Neuronal stem cell (in vitro differentiated cells): ENCODE measurements at regions not wholly inside any gene's neighbourhood (a gene's known extent, or its start where the extent isn't known, plus 50 kb on each side); places are given as distances from the start of the nearest gene placed in this dataset.

ENCODE experiments used
- DNase-seq: peaks from one replicate; pipeline ENCODE4 v3.0.0-alpha.2; 2013; ENCODE audit warnings: low spot score
- H2AFZ ChIP-seq: one replicate; pipeline ENCODE4 v1.6.1; 2013; ENCODE audit warnings: mild to moderate bottlenecking, low read length, inconsistent platforms
- H2AK5ac ChIP-seq: 2 replicates; pipeline ENCODE4 v1.6.1; 2013; ENCODE audit warnings: low read depth, mild to moderate bottlenecking, inconsistent platforms, low read length, moderate library complexity, mixed read lengths
- H2BK120ac ChIP-seq: 2 replicates; pipeline ENCODE4 v1.6.1; 2013; ENCODE audit warnings: low read depth, mild to moderate bottlenecking, inconsistent platforms, low read length, moderate library complexity, mixed read lengths
- H2BK12ac ChIP-seq: one replicate; pipeline ENCODE4 v1.6.1; 2013; ENCODE audit warnings: low read length, inconsistent platforms
- H2BK15ac ChIP-seq: 2 replicates; pipeline ENCODE4 v1.6.1; 2013; ENCODE audit warnings: mild to moderate bottlenecking, low read length, inconsistent platforms, mixed read lengths
- H2BK5ac ChIP-seq: one replicate; pipeline ENCODE4 v1.6.1; 2013; ENCODE audit warnings: inconsistent platforms, mild to moderate bottlenecking, low read length, moderate library complexity
- H3K14ac ChIP-seq: one replicate; pipeline ENCODE4 v1.6.1; 2013; ENCODE audit warnings: low read length, inconsistent platforms
- H3K18ac ChIP-seq: 2 replicates; pipeline ENCODE4 v1.6.1; 2013; ENCODE audit warnings: low read length, inconsistent platforms
- H3K23ac ChIP-seq: 2 replicates; pipeline ENCODE4 v1.6.1; 2013; ENCODE audit warnings: low read depth, mild to moderate bottlenecking, mixed read lengths, low read length, inconsistent platforms; ENCODE audit not compliant: poor library complexity
- H3K27ac ChIP-seq: replicated peaks from 3 replicates; pipeline ENCODE4 v1.5.1; 2013; ENCODE audit warnings: low read length, inconsistent platforms
- H3K27me3 ChIP-seq, 3 experiments: 2 replicates each; pipeline ENCODE4 v1.6.1; 2013; ENCODE audit warnings: low read length in 3 of 3, mild to moderate bottlenecking in 2 of 3, inconsistent platforms in 1 of 3, low read depth in 1 of 3, mixed read lengths in 1 of 3, moderate library complexity in 1 of 3; ENCODE audit not compliant: control insufficient read depth in 3 of 3, insufficient read depth in 3 of 3
- H3K36me3 ChIP-seq, 2 donors: replicated peaks in 1 of 2; 2 replicates each; pipeline ENCODE4 v1.6.1; 2013; ENCODE audit warnings: low read length in 2 of 2; ENCODE audit not compliant: control insufficient read depth in 2 of 2, insufficient read depth in 2 of 2
- H3K4ac ChIP-seq: 2 replicates; pipeline ENCODE4 v1.6.1; 2013; ENCODE audit warnings: inconsistent platforms, mild to moderate bottlenecking, low read length, moderate library complexity
- H3K4me1 ChIP-seq, 2 donors: 1 replicate in 1 of 2; 2 replicates in 1 of 2; pipeline ENCODE4 v1.6.1; 2013; ENCODE audit warnings: low read length in 2 of 2, low read depth in 1 of 2; ENCODE audit not compliant: control insufficient read depth in 2 of 2, insufficient read depth in 1 of 2
- H3K4me2 ChIP-seq: one replicate; pipeline ENCODE4 v1.6.1; 2013; ENCODE audit warnings: mild to moderate bottlenecking, low read length, inconsistent platforms; ENCODE audit not compliant: insufficient read depth, poor library complexity, severe bottlenecking
- H3K4me3 ChIP-seq, 2 donors: 2 replicates each; pipeline ENCODE4 v1.5.1; 2013; ENCODE audit warnings: low read length in 2 of 2, mild to moderate bottlenecking in 2 of 2, inconsistent platforms in 1 of 2, moderate library complexity in 1 of 2
- H3K79me1 ChIP-seq: one replicate; pipeline ENCODE4 v1.6.1; 2013; ENCODE audit warnings: low read depth, mild to moderate bottlenecking, inconsistent platforms, low read length, moderate library complexity
- H3K9ac ChIP-seq: one replicate; pipeline ENCODE4 v1.6.1; 2013; ENCODE audit warnings: mild to moderate bottlenecking, low read depth, low read length, inconsistent platforms; ENCODE audit not compliant: poor library complexity
- H3K9me3 ChIP-seq, 2 donors: replicated peaks in 1 of 2; 2 replicates each; pipeline versions ENCODE3 to v1.6.1; 2013; ENCODE audit warnings: low read length in 2 of 2, mild to moderate bottlenecking in 2 of 2, inconsistent platforms in 1 of 2, low read depth in 1 of 2, mixed read lengths in 1 of 2, moderate library complexity in 1 of 2; ENCODE audit not compliant: control insufficient read depth in 2 of 2, insufficient read depth in 1 of 2
- H4K8ac ChIP-seq: one replicate; pipeline ENCODE4 v1.6.1; 2013; ENCODE audit warnings: low read depth, mild to moderate bottlenecking, inconsistent platforms, low read length, moderate library complexity
- H4K91ac ChIP-seq: one replicate; pipeline ENCODE4 v1.6.1; 2013; ENCODE audit warnings: low read length, low read depth, mild to moderate bottlenecking, inconsistent platforms; ENCODE audit not compliant: poor library complexity
- WGBS, 2 donors: extraction: QIAGEN DNeasy Blood & Tissue Kit; methylation state at CpG; one replicate each; pipeline ENCODE4 v1.1.7; 2013; ENCODE audit warnings: missing lambda C conversion rate in 2 of 2, mixed read lengths in 1 of 2; ENCODE audit not compliant: insufficient read length in 2 of 2, insufficient replicate concordance in 1 of 2; ENCODE audit errors: extremely low coverage in 2 of 2; 5-methylcytosine and 5-hydroxymethylcytosine counted together

DNA sequence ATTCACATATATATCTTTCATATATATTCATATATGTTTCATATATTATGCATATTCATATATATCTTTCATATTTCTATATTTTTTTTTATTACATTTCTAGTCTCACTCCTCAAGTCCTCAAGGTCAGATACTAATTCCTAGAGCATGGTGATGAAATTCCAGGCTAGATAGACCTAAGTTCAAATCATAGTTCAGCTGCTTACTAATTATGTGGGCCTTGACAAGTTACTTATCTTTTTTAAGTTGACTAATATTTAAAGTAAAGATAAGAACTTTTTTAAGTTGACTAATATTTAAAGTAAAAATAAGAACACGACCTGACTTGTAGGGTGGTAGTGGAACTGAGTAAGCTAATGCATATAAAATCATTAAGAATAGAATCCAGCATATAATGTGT, 495.6 kb upstream of the MAN1A1 start:
- no peak overlapping the region for H2BK5ac ChIP-seq
- peaks cover 0 to 2% (median 0%) of the 10 kb centered on the region in 3 experiments for H3K27me3 ChIP-seq
- H2AFZ ChIP-seq: no peak overlapping the region
- H3K36me3 ChIP-seq: no peaks in the 10 kb centered on the region
- no peak overlapping the region for H3K23ac ChIP-seq
- H2BK120ac ChIP-seq: no peak overlapping the region
- DNase-seq: no peak
- H4K8ac ChIP-seq: no peak overlapping the region
- H3K27ac ChIP-seq: no peak overlapping the region
- H3K4me1 ChIP-seq: no peaks in the 10 kb centered on the region
- H3K4me2 ChIP-seq: no peak overlapping the region
- H3K9ac ChIP-seq: no peak overlapping the region
- no peaks in the 10 kb centered on the region for H3K79me1 ChIP-seq
- no peak overlapping the region for H3K14ac ChIP-seq
- no peaks in the 10 kb centered on the region for H3K9me3 ChIP-seq
- H4K91ac ChIP-seq: no peak overlapping the region
- no peak overlapping the region for H2AK5ac ChIP-seq
- no peak overlapping the region for H3K4me3 ChIP-seq
- WGBS, 2 donors: no CpG with 5 or more reads among the region's 1 CpG
- H3K18ac ChIP-seq: no peak overlapping the region
- H2BK12ac ChIP-seq: no peak overlapping the region
- H2BK15ac ChIP-seq: no peak overlapping the region
- no peak overlapping the region for H3K4ac ChIP-seq

DNA sequence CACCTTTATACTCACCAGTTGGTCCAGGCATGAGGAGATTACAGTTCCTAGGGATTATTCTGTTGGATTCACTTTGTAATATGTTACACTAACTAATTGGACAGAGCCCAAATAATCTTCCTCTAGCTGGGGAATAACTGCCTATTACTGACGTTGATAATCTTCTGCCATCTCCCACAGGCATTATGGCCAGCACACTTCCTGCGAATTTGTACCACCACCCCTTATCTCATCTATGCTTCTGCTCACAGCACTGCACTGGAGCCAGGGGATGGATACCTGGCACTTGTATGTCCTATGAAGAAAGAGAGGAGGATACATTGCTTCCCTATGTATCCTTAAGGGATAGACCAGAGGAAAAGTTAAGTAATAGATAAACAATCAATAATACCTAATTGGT, 494.8 kb upstream of the MAN1A1 start:
- no peak overlapping the region for H2BK5ac ChIP-seq
- H3K4me2 ChIP-seq: no peak overlapping the region
- no peak overlapping the region for H2BK120ac ChIP-seq
- H3K79me1 ChIP-seq: no peaks in the 10 kb centered on the region
- WGBS, 2 donors: no CpG with 5 or more reads among the region's 2 CpGs
- no peaks in the 10 kb centered on the region for H3K27me3 ChIP-seq
- H3K4me1 ChIP-seq: no peaks in the 10 kb centered on the region
- no peaks in the 10 kb centered on the region for H3K36me3 ChIP-seq
- no peaks in the 10 kb centered on the region for H3K9me3 ChIP-seq
- H3K4me3 ChIP-seq: no peak overlapping the region
- no peak overlapping the region for H2AK5ac ChIP-seq
- H3K18ac ChIP-seq: no peak overlapping the region
- no peak overlapping the region for H2BK12ac ChIP-seq
- no peak overlapping the region for H4K8ac ChIP-seq
- H2BK15ac ChIP-seq: no peak overlapping the region
- H2AFZ ChIP-seq: no peak overlapping the region
- H3K9ac ChIP-seq: no peak overlapping the region
- H3K14ac ChIP-seq: no peak overlapping the region
- H4K91ac ChIP-seq: no peak overlapping the region
- no peak overlapping the region for H3K23ac ChIP-seq
- DNase-seq: no peak
- H3K4ac ChIP-seq: no peak overlapping the region
- no peak overlapping the region for H3K27ac ChIP-seq

DNA sequence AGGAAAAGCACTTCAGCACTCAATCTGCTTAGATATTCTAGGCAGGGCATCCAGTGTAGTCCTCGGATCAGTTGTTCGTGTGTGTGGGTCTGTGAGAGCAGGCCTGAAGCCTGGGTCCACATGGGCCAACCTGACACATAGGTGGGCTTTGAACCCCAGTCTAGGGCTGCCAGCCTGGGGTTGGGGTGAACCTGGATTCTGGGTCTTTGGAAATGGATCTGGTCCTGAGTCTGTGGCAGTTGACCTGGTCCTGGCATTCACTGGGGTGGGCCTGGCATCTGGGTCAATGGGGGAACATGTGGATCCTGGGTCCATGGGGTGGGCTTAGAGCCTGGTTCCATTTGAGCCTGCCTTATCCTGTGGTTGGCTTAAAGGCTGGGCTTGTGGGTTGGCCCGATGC, 492.6 kb upstream of the MAN1A1 start:
- H2AFZ ChIP-seq: no peak overlapping the region
- peak overlapping the region; percentile 30 for H2AK5ac ChIP-seq
- no CpG with 5 or more reads among the region's 3 CpGs for WGBS, 2 donors
- no peak overlapping the region for H2BK120ac ChIP-seq
- H4K8ac ChIP-seq: no peak overlapping the region
- H3K79me1 ChIP-seq: no peaks in the 10 kb centered on the region
- H2BK5ac ChIP-seq: no peak overlapping the region
- no peak overlapping the region for H3K4ac ChIP-seq
- H3K18ac ChIP-seq: no peak overlapping the region
- no peak for DNase-seq
- no peak overlapping the region for H3K4me2 ChIP-seq
- H3K9me3 ChIP-seq: no peaks in the 10 kb centered on the region
- H3K27me3 ChIP-seq: no peaks in the 10 kb centered on the region
- peak overlapping the region; percentile 6 for H3K23ac ChIP-seq
- no peak overlapping the region for H3K14ac ChIP-seq
- no peak overlapping the region for H3K27ac ChIP-seq
- H3K4me3 ChIP-seq: peak overlapping the region in 1 of 2 donors; percentile 12
- no peak overlapping the region for H4K91ac ChIP-seq
- no peak overlapping the region for H2BK15ac ChIP-seq
- H3K9ac ChIP-seq: no peak overlapping the region
- H2BK12ac ChIP-seq: no peak overlapping the region
- H3K36me3 ChIP-seq: no peaks in the 10 kb centered on the region
- no peaks in the 10 kb centered on the region for H3K4me1 ChIP-seq

DNA sequence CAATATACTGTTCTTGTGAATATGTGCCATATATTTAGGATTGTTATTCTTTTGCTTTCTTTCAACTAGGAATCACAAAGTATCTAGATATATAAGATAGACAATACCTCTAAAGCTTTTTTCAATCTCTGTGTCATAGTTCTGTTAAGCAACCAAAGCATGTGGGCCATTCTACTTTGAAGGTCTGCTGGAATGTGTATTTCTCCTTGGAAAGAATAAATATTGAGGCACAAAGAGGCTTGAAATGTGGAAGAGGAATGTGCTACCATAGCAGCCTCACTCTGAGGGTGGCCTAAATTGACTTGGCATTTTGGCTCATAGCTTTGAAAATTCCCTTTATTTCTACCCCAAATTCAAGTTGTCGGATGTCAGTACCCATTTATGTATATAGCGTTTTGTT, 488.5 kb upstream of the MAN1A1 start:
- H3K23ac ChIP-seq: no peak overlapping the region
- H4K8ac ChIP-seq: no peak overlapping the region
- no peak for DNase-seq
- no peak overlapping the region for H3K18ac ChIP-seq
- no peak overlapping the region for H2AFZ ChIP-seq
- H3K4me1 ChIP-seq: no peaks in the 10 kb centered on the region
- no peak overlapping the region for H3K14ac ChIP-seq
- H4K91ac ChIP-seq: no peak overlapping the region
- no peaks in the 10 kb centered on the region for H3K36me3 ChIP-seq
- no peaks in the 10 kb centered on the region for H3K9me3 ChIP-seq
- no peak overlapping the region for H3K9ac ChIP-seq
- no CpG with 5 or more reads among the region's 2 CpGs for WGBS, 2 donors
- H3K79me1 ChIP-seq: no peaks in the 10 kb centered on the region
- no peak overlapping the region for H2BK12ac ChIP-seq
- H2AK5ac ChIP-seq: no peak overlapping the region
- H3K4me3 ChIP-seq: no peak overlapping the region
- no peak overlapping the region for H3K4ac ChIP-seq
- H2BK120ac ChIP-seq: no peak overlapping the region
- no peak overlapping the region for H2BK5ac ChIP-seq
- no peak overlapping the region for H2BK15ac ChIP-seq
- H3K27ac ChIP-seq: no peak overlapping the region
- no peaks in the 10 kb centered on the region for H3K27me3 ChIP-seq
- H3K4me2 ChIP-seq: no peak overlapping the region
